ENCODE measurements at regions not wholly inside any gene's neighbourhood (a gene's known extent, or its start where the extent isn't known, plus 50 kb on each side); places are given as distances from the start of the nearest gene placed in this dataset.

- Histone ChIP-seq H3T11ph (ENCODE audit: low read length) (no peak overlapping the region), H4K91ac (ENCODE audit: insufficient read length, low read depth, low read length) (no peak overlapping the region), H2BK20ac (ENCODE audit: low read depth, low read length, poor library complexity, severe bottlenecking) (no peak overlapping the region), H4K5ac (ENCODE audit: insufficient read length, low read depth, low read length) (no peak overlapping the region), H2BK120ac (ENCODE audit: low read depth, low read length, poor library complexity, severe bottlenecking) (no peak overlapping the region), H3K9me3 (ENCODE audit: control insufficient read depth, low read depth, low read length) (no peaks in the 10 kb centered on the region), H3K18ac (ENCODE audit: insufficient read length, low read depth, low read length) (no peak overlapping the region), H3K9ac (ENCODE audit: extremely low read depth, insufficient read length, low read length) (no peak overlapping the region), H2BK5ac (ENCODE audit: insufficient read length, low read length) (no peak overlapping the region), H3K27me3 (ENCODE audit: insufficient read depth, low read length) (no peaks in the 10 kb centered on the region), H4K8ac (replicated peaks; ENCODE audit: insufficient read length, low read depth, low read length) (no peak overlapping the region), H3K27ac (ENCODE audit: insufficient read length, low read depth, low read length) (no peak overlapping the region), H3K23ac (ENCODE audit: insufficient read length, low read depth, low read length) (no peak overlapping the region), H3K79me1 (ENCODE audit: insufficient read depth, low read depth, low read length, poor library complexity, severe bottlenecking) (no peaks in the 10 kb centered on the region), H2AK5ac (ENCODE audit: insufficient read length, low read length) (no peak overlapping the region), H3K79me2 (ENCODE audit: insufficient read depth, low read length) (no peaks in the 10 kb centered on the region), H4K20me1 (ENCODE audit: control insufficient read depth, insufficient read depth, insufficient read length) (no peaks in the 10 kb centered on the region), H3K23me2 (ENCODE audit: insufficient read length, low read depth, low read length, poor library complexity, severe bottlenecking) (no peaks in the 10 kb centered on the region), H3K4me2 (ENCODE audit: insufficient read depth, insufficient read length, low read length) (no peak overlapping the region), H3K4me1 (ENCODE audit: insufficient read depth, low read length) (0 out of 2 replicates have a peak, but pooled peaks cover 5% of the 10 kb centered on the region), H3K56ac (ENCODE audit: insufficient read length, low read depth, low read length) (no peak overlapping the region), H3K14ac (ENCODE audit: insufficient read depth, low read length) (no peak overlapping the region), H2AFZ (ENCODE audit: low read length) (no peak overlapping the region), H3K4ac (ENCODE audit: low read depth, low read length) (no peak overlapping the region), H2BK15ac (ENCODE audit: low read depth, low read length) (no peak overlapping the region), H2BK12ac (ENCODE audit: insufficient read length, low read depth, low read length) (no peak overlapping the region)
- Mint-ChIP-seq H3K27me3 (ENCODE audit: low read depth) (no peaks in the 10 kb centered on the region), H3K4me1 (peaks cover 19 to 24% of the 10 kb centered on the region in 2 experiments), H3K27ac (no peak overlapping the region), H3K36me3 (ENCODE audit: insufficient read depth in 1 of 3, low read depth in 3 of 3) (peaks cover 0 to 9% (median 5%) of the 10 kb centered on the region in 3 experiments; a peak in 2 of 7 replicates), H3K4me3 (no peak overlapping the region), H3K9me3 (peaks cover 3 to 5% of the 10 kb centered on the region in 2 experiments; a peak in 3 of 5 replicates)
- no peak for DNase-seq
- TF ChIP-seq CTCF (conservative IDR thresholded peaks at IDR 0.05) = no peak
- no CpG with 5 or more reads among the region's 2 CpGs for WGBS (ENCODE audit: extremely low coverage, insufficient read length, low lambda C conversion rate)
Measured at GRCh38 chr6:48922837-48923236, 540.2 kb downstream of the MMUT start.

Measured in H9 (cell line).